ENCODE measurements at regions not wholly inside any gene's neighbourhood (a gene's known extent, or its start where the extent isn't known, plus 50 kb on each side); places are given as distances from the start of the nearest gene placed in this dataset.

DNA sequence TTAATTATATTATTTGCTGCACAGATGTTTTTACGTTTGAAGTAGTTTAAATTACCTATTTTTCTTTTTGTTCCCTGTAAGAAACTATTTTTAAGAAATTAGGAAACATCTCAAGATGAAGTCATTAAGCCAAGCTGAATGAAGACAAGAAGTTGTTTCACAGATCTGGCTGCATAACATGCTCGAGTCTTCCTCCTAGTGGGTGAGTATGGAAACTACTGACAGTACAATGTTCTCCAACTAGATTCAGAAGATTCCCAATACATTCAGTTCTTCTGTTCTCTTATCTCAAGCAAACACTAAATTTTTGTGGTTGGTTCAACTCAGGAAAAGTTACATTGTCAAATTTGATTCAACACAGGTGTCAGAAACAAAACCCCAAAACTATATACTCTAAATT lies 256.8 kb upstream of the VCX start:
- H3K27ac ChIP-seq (ENCODE audit: insufficient read depth, low read length): no peak overlapping the region
- no peaks in the 10 kb centered on the region for H3K36me3 ChIP-seq (ENCODE audit: control insufficient read depth, insufficient read depth, low read length)
- H2AFZ ChIP-seq (ENCODE audit: low read length): no peak overlapping the region
- no peak overlapping the region for H3K4me2 ChIP-seq (ENCODE audit: extremely low read depth, insufficient read depth, low read length)
- H3K27me3 ChIP-seq (ENCODE audit: control insufficient read depth, insufficient read depth, low read length): no peaks in the 10 kb centered on the region
- no peak overlapping the region for H3K4me3 ChIP-seq (replicated peaks in 1 of 4; ENCODE audit: control extremely low read depth in 1 of 4, insufficient read depth in 1 of 4, low read depth in 3 of 4, low read length in 4 of 4)
- no peaks in the 10 kb centered on the region for H3K79me2 ChIP-seq (ENCODE audit: control insufficient read depth, insufficient read depth, low read length)
- TF ChIP-seq EZH2 (IDR thresholded peaks at IDR 0.05; ENCODE audit: low read length, missing control alignments): no peak
- TF ChIP-seq, protein P1, sequence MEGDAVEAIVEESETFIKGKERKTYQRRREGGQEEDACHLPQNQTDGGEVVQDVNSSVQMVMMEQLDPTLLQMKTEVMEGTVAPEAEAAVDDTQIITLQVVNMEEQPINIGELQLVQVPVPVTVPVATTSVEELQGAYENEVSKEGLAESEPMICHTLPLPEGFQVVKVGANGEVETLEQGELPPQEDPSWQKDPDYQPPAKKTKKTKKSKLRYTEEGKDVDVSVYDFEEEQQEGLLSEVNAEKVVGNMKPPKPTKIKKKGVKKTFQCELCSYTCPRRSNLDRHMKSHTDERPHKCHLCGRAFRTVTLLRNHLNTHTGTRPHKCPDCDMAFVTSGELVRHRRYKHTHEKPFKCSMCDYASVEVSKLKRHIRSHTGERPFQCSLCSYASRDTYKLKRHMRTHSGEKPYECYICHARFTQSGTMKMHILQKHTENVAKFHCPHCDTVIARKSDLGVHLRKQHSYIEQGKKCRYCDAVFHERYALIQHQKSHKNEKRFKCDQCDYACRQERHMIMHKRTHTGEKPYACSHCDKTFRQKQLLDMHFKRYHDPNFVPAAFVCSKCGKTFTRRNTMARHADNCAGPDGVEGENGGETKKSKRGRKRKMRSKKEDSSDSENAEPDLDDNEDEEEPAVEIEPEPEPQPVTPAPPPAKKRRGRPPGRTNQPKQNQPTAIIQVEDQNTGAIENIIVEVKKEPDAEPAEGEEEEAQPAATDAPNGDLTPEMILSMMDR (conservative IDR thresholded peaks at IDR 0.05 in 1 of 2, IDR thresholded peaks at IDR 0.05 in 1 of 2; ENCODE audit: low read depth in 1 of 2, low read length in 2 of 2): peak in 1 of 2 donors; percentile 53
- no peaks in the 10 kb centered on the region for H3K4me1 ChIP-seq (ENCODE audit: control insufficient read depth, extremely low read depth, insufficient read depth, low read length)
- no peaks in the 10 kb centered on the region for H3K9me3 ChIP-seq (ENCODE audit: control insufficient read depth, insufficient read depth, low read depth, low read length)
- peak; percentile 0 to 8 for DNase-seq (ENCODE audit: low read depth in 2 of 2)
- H4K20me1 ChIP-seq (ENCODE audit: control insufficient read depth, extremely low read depth, insufficient read depth, low read length): no peaks in the 10 kb centered on the region
- no peak overlapping the region for H3K9ac ChIP-seq (ENCODE audit: insufficient read depth, low read length)

DNA sequence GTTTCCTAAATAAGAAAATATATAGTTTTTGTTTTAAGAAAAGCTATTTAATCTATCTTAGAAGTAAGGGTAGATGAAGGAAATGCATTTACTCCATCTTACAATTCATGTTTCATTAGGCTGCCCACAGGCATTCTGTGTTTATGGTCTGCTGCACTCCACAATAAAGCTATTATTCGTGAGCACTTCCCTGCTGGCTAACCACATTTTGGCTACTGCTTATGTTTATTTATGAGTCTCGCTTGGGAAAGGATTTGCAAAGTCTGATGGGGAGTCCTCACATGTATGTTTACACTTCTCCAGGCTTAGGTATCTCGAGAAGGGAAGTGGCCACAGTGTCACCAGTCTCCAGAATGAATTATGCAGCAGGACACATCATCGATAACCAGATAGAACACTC lies 260.8 kb upstream of the VCX start:
- Histone ChIP-seq H3K79me2 (ENCODE audit: control insufficient read depth, insufficient read depth, low read length) (no peaks in the 10 kb centered on the region), H4K20me1 (ENCODE audit: control insufficient read depth, extremely low read depth, insufficient read depth, low read length) (no peaks in the 10 kb centered on the region), H3K4me2 (ENCODE audit: extremely low read depth, insufficient read depth, low read length) (no peak overlapping the region), H3K27ac (ENCODE audit: insufficient read depth, low read length) (no peak overlapping the region), H3K27me3 (ENCODE audit: control insufficient read depth, insufficient read depth, low read length) (no peaks in the 10 kb centered on the region), H2AFZ (ENCODE audit: low read length) (no peak overlapping the region), H3K4me1 (ENCODE audit: control insufficient read depth, extremely low read depth, insufficient read depth, low read length) (no peaks in the 10 kb centered on the region), H3K9me3 (ENCODE audit: control insufficient read depth, insufficient read depth, low read depth, low read length) (no peaks in the 10 kb centered on the region), H3K4me3 (replicated peaks in 1 of 4; ENCODE audit: control extremely low read depth in 1 of 4, insufficient read depth in 1 of 4, low read depth in 3 of 4, low read length in 4 of 4) (no peak overlapping the region), H3K36me3 (ENCODE audit: control insufficient read depth, insufficient read depth, low read length) (no peaks in the 10 kb centered on the region), H3K9ac (ENCODE audit: insufficient read depth, low read length) (no peak overlapping the region)
- DNase-seq (ENCODE audit: low read depth in 2 of 2): no peak
- TF ChIP-seq, protein P1 (conservative IDR thresholded peaks at IDR 0.05 in 1 of 2, IDR thresholded peaks at IDR 0.05 in 1 of 2; ENCODE audit: low read depth in 1 of 2, low read length in 2 of 2): no peak
- no peak for TF ChIP-seq EZH2 (IDR thresholded peaks at IDR 0.05; ENCODE audit: low read length, missing control alignments)

DNA sequence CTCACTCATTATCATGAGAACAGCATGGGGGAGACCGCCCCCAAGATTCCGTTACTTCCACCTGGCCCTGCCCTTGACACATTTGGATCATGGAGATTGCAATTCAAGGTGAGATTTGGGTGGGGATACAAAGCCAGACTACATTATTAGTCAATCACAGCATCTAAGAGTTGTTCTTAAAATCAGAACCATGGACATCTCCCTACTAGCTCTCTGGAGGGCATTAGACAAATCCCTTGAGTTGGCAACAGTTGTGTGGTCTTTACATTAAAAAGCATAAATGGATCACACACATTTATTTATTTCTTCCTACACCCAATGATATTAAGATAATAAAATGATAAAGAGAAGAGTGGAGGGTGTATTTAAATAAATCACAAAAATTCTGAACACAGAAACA lies 262.8 kb upstream of the VCX start:
- Histone ChIP-seq H4K20me1 (ENCODE audit: control insufficient read depth, extremely low read depth, insufficient read depth, low read length) (no peaks in the 10 kb centered on the region), H3K4me1 (ENCODE audit: control insufficient read depth, extremely low read depth, insufficient read depth, low read length) (no peaks in the 10 kb centered on the region), H3K36me3 (ENCODE audit: control insufficient read depth, insufficient read depth, low read length) (no peaks in the 10 kb centered on the region), H3K4me3 (replicated peaks in 1 of 4; ENCODE audit: control extremely low read depth in 1 of 4, insufficient read depth in 1 of 4, low read depth in 3 of 4, low read length in 4 of 4) (no peak overlapping the region), H3K27me3 (ENCODE audit: control insufficient read depth, insufficient read depth, low read length) (no peaks in the 10 kb centered on the region), H3K9me3 (ENCODE audit: control insufficient read depth, insufficient read depth, low read depth, low read length) (no peaks in the 10 kb centered on the region), H3K79me2 (ENCODE audit: control insufficient read depth, insufficient read depth, low read length) (no peaks in the 10 kb centered on the region), H3K27ac (ENCODE audit: insufficient read depth, low read length) (no peak overlapping the region), H3K9ac (ENCODE audit: insufficient read depth, low read length) (no peak overlapping the region), H2AFZ (ENCODE audit: low read length) (no peak overlapping the region), H3K4me2 (ENCODE audit: extremely low read depth, insufficient read depth, low read length) (no peak overlapping the region)
- TF ChIP-seq, protein P1 (conservative IDR thresholded peaks at IDR 0.05 in 1 of 2, IDR thresholded peaks at IDR 0.05 in 1 of 2; ENCODE audit: low read depth in 1 of 2, low read length in 2 of 2): no peak
- no peak for TF ChIP-seq EZH2 (IDR thresholded peaks at IDR 0.05; ENCODE audit: low read length, missing control alignments)
- DNase-seq (ENCODE audit: low read depth in 2 of 2): no peak

Measured in fibroblast of lung (primary cell).